Stimulated activated CD4-positive, alpha-beta T cell treated with anti-CD3 and anti-CD28 coated beads, Interleukin-1b, Interleukin-23, amount 100 ng/mL, for 24 hours (primary cell): ENCODE measurements at regions not wholly inside any gene's neighbourhood (a gene's known extent, or its start where the extent isn't known, plus 50 kb on each side); places are given as distances from the start of the nearest gene placed in this dataset.
"Not testable (repeated sequence)": the region's sequence is repeated elsewhere in the genome, so short reads cannot be mapped to it uniquely, and the experiment has no call there.

Experiments
- DNase-seq, 4 experiments: peaks; one replicate each; pipeline ENCODE4 v3.0.0-alpha.2; 2020; ENCODE audit warnings: low read depth in 4 of 4, low spot score in 1 of 4

DNA sequence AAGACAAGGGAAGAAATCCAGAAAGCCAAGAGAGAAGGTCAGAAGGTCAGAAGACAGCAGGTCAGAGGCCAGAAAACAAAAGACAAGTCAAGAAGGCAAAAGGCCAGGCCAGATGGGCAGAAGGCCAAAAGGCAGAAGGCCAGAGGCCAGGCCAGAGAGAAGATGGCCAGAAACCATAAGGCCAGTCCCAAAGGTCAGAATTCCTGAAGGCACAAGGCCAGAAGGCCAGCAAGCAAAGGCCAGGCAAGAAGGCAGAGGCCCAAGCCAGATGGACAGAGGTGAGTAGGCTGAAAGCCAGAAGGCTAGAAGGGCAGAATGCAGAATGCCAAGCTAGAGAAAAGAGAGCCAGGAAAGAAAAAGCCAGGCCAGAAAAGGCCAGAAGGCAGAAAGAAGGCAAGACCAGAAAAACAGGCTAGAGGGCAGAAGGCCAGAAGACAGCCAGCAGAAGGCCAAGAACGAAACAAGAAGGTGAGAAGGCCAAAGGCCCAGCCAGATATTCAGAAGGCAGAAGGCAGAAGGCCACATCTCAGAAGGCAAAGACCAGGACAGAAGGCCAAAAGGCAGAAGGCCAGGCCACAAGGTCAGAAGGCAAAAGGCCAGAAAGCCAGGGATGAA, 186.3 kb downstream of the TUBA3C start:
- DNase-seq = no peak

DNA sequence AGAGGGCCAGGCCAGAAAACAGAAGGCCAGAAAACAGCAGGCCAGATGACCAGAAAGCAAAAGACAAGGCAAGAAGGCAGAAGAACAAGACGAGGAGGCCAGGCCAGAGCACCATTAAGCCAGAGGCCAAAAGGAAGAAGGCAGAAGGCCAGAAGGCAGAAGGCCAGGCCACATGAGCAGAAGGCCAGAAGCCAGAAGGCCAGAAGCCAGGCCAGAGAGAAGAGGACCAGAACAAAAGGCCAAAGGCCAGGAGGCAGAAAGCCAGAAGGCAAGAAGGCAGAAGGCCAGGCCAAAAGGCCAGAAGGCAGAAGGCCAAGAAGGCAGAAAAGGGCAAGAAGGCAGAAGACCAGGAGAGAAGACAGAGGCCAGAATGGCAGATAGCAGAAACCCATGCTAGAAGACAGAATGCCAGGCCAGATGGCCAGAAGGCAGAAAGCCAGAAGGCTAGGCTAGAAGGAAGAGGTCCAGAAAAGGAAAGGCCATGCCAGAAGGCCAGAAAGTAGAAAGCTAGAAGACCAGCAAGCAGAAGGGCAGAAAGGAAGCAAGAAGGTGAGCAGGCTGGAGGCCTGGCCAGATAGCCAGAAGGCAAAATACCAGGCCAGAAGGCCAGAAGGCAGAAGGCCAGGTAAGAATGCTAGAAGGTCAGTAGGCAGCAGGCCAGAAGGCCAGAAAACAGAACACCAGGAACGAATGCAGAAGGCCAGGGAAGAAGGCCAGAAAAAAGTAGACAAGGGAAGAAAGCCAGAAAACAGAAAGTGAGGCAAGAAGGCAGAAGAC, 187.6 kb downstream of the TUBA3C start:
- no peak for DNase-seq

GRCh38 chr13:18992791-18993190, 188.8 kb downstream of the TUBA3C start:
- no peak for DNase-seq

DNA sequence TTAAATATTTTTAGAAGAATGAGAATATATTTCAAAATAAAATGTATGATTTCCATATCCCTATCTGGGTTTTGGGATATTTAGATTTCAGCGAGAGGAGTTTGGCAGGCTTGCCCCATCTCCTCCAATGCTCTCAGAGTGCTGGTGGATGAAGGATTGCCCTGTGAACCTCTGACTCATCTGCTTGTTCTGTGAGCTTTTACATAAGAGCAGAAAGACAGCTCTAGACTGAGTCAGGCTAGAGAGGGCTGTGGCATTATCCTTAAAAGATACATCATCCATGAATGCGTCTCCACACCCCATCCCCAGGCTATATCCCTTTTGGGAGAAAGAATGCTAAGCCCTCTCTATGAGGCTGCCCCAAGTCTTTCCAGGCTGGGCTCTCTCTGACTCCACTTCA, 190.6 kb downstream of the TUBA3C start:
- DNase-seq = no peak

GRCh38 chr13:18978447-18978846, 203.2 kb downstream of the TUBA3C start:
- no peak for DNase-seq

GRCh38 chr13:18977857-18978256, 203.8 kb downstream of the TUBA3C start:
- DNase-seq = no peak

DNA sequence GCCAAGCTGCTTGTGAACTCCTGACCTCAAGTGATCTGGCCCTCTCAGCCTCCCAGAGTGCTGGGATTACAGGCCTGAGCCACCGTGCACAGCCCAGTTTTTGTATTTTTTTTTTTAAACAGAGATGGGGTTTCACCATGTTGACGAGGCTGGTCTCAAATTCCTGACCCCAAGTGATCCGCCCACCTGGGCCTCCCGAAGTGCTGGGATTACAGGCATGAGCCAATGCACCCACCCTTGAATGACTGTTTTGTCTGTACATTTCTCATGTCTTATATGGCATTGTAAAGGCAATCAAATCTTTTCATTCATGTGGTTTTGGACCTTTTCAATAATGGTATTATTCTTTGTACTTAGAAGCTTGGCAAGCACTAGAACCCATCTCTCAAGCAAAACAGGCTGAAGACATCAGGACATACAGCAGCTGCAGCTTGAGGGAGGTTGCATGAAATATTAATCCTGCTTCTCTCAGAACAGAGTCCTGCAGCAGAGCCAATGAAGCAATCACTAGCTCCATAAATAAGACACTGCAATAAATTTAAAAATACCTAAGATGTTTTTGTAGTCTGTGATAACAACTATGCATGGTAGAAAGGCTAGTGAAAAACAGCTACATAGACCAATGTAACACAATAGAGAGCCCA, 209.9 kb downstream of the TUBA3C start:
- no peak for DNase-seq

DNA sequence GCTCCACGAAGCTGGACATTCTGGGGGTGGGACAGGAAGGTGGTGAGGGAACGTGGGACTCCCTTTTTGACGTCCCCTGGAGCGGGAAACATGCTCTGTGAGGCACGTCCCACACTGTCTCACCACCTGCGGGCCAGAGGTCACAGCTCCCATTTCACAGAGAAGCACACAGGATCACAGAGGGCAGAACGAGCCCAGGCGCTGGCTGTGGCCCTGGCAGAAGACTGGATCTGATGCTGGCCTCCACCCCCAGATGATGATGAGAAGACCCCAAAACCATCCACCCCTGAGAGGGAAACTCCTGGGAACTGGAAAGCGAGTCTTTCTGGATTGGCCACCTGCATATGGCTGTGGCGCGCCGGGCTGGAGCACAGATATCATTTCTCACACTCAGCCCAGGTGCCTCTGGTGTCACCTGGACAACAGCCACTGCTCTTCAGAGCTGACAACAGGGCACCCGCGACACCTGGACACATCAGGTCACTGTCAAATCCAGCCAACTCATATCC, 216.2 kb downstream of the TUBA3C start:
- no peak for DNase-seq

DNA sequence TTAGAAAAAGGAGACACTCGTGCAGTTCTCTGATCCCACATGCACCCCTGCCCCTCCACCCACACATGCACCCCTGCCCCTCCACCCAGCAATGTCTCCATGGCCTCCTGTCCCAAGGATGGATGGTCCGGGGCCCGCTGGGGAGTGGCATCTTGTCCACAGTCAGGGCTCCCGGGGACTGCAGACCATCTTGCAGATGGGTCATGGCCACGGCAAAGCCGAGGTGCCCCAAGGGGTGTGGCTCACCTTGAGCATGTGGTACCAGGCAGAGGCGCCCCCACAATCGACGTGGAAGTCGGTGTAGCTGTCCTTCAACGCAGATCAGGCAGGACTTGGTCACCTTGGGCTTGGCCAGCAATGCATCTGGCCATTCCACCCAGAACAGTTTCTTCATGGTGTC, 216.7 kb downstream of the TUBA3C start:
- DNase-seq = no peak

DNA sequence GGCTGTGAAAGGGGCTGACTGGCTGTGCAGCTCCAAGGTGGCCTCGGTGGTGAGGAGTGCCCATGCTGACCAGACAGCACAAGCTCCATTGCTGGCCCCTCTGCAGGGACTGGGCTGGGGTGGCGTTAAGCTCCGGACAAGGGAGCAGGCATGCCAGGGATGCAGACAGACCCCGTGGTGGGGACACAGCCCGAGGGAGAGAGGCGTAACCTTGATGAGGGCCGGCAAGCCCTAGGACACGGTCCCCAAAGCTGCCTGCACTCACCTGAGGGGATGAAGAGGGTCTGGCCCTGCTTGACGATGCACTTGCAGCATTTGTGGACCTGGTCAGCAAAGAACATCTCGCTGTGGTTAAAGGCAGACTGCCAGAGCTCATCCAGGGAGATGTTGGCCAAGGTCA, 217.9 kb downstream of the TUBA3C start:
- not testable (repeated sequence) for DNase-seq

DNA sequence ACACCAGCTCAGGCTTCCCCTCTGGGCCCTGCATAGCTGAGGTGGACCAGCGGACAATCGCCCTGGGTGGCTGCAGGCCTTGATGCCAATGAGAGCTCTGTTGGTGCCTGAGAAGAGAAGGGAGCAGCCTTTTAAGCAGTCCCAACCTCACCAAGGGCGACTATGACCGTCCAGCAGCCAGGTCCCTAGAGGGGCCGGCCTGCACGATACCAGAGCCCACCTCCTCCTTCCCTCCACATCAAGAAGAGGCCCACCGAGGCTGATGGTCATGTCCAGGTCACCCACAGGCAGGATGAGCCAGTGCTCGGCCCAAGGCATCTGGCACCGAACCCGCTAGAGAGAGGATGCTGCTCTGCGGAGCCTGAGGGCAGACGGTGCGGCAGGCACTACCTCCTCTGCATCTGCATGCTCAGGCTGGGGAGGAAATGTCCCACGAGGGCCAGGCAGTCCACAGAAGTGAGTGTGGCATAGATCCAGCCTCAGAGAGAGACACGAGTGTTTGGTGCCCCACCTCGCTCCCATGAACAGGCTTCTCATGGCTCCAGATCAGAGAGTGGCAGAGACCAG, 219.4 kb downstream of the TUBA3C start:
- no peak for DNase-seq

- DNase-seq = no peak
Measured at GRCh38 chr13:18961383-18962117, 220.1 kb downstream of the TUBA3C start.

- no peak for DNase-seq
Measured at GRCh38 chr13:18960637-18961227, 220.9 kb downstream of the TUBA3C start.

- no peak for DNase-seq
Measured at GRCh38 chr13:18959996-18960395, 221.6 kb downstream of the TUBA3C start.

DNA sequence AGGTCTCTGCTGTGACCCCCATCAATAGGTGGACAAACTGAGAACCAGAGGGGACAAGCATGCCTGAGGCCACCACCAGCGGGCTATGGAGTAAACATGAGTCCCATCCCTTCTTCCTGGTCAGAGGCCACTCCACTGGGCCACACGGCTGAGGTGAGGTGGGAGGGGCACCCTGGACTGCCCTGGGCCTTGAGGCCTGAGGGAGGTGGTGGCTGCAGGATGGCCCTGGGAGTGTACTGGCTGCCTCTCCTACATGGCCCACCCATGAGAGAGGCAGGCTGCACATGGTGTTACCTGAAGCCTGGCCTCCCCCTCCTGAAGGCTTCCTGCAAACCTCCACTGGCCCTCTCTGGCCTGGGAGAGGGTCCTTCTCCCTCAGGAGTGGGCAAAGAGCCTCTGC, 222.4 kb downstream of the TUBA3C start:
- DNase-seq = no peak

DNA sequence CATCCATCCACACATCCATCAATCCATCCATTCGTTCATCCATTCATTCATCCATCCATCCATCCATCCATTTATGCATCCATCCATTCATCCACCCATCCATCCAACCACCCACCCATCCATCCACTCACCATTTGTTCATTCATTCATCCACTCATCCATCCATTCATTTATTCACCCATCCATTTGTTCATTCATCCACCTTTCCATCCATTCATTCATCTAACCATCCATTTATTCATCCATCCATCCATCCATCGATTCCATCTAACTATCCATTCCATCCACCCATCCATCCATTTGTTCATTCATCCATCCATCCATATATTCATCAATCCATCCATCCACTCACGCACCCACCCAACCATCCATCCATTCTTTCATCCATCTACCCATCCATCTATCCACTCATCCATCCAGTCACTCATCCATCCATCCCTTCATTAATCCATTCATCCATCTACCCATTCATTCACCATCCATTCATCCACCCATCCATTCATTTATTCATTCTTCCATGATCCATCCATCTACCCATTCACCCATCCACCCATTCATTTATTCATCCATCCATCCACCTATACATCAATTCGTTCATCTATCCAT, 225.0 kb downstream of the TUBA3C start:
- DNase-seq = no peak

DNA sequence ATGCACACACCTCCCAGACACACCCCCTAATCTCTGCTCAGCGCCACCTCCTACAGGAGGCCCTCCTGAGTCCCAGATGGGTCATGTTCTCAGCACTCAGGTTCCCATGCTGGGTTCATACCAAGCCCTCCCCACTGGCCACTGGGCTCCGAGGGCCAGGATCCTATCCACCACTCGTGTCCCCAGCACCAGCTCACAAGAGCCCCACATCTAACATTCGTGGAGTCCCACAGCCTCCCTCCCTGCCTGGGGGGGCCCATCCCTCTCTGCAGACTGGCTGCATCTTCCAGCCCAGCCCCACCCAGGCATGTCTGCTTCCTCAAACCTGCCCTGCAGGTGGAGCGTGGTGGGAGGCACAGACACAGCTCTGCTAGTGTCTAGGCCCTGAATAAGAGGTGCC, 227.4 kb downstream of the TUBA3C start:
- DNase-seq = no peak

DNA sequence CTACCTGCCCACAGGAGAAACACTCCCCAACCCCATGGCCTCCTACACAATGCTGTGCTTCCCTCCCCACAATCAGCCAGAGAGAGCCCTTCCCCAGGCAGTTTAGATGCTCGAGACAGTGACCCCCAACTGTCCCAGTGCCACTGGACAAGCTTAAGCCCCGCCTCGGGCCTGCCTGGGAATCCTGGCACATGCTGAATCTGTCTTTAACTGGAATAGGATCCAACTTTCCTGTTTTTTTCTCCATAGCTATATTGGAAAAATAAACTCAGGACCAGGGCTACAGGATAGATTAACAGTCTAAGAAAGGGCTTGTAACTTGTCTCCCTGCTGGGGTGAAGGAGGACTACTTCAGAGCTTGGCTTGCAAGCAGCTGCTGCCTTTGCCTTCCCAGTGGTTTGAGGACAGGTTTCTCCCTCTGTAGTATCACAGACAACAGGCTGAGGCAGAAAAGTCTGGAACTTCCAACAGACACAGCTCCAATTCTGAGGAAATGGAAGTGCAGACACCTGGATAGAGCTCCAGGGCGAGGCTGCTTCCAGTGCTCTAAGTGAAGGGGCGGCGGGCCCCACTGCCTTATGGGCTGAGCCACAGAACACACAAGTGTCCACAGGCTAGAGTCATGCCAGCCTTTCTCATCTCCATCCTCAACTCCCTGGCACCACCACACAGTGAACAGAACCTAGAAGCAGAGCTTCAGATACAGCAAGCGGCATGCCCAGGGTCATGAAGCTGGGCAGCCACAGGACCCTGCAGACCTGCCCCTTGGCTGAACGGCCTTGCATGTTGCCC, 228.3 kb downstream of the TUBA3C start:
- no peak for DNase-seq

DNA sequence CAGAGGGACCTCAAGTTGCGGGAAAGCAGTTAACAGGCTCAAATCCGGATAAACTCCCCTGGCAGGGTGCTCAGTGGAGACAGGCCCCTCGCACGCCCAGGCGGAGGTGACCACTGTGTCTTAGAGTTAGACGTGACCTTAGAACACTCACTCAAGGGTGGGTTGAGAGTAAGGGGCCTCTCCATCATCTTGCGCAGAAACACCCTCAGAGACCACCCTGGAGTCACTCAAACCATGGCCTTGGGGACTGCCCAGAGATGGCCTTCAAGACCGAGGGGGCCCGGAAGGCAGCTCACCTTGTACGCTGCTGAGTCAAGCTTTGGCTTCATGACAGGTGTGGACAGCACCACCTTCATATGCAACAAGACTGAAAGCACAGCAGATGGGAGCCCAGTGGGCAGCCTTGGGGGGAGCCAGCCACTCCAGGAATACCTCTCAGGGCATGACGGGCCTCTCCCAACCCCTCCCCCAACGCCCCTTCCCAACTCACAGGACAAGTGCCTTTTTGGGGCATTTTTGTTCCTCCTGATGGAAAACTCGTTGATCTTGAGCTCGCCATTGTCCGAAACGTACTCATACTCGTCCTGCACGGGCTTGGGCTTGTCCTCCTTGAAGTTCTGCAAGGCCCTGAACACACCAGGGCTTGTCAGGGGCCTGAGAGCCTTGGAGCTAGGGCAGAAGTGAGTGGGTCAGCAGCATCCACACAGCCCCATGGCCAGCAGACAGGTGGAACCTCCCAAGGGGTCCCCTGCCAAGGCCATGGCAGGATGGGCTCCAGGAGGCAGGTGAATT, 229.2 kb downstream of the TUBA3C start:
- no peak for DNase-seq
